WTC11 (cell line): ENCODE measurements at regions not wholly inside any gene's neighbourhood (a gene's known extent, or its start where the extent isn't known, plus 50 kb on each side); places are given as distances from the start of the nearest gene placed in this dataset.

Experiments
- CREM ChIP-seq: sonication (generic); formaldehyde crosslinking; IDR thresholded peaks from 2 replicates; pipeline ENCODE4 v1.8.1; 2022; ENCODE audit warnings: mild to moderate bottlenecking, missing genetic modification reagents, moderate library complexity
- CTCF ChIP-seq: fragments of 200-600 bp; IDR thresholded peaks from 2 replicates; pipeline ENCODE4 v1.8.0; 2022; ENCODE audit warnings: antibody characterized with exemption
- E2F4 ChIP-seq: sonication (generic); formaldehyde crosslinking; IDR thresholded peaks from 2 replicates; pipeline ENCODE4 v1.8.1; 2022; ENCODE audit warnings: low read depth, mild to moderate bottlenecking, moderate library complexity, missing genetic modification reagents, borderline replicate concordance
- FOXJ3 ChIP-seq: sonication (generic); formaldehyde crosslinking; IDR thresholded peaks from 2 replicates; pipeline ENCODE4 v1.9.0; 2021; ENCODE audit warnings: missing genetic modification reagents, mild to moderate bottlenecking, borderline replicate concordance
- MYBL2 ChIP-seq: sonication (generic); formaldehyde crosslinking; IDR thresholded peaks from 2 replicates; pipeline ENCODE4 v1.8.1; 2023; ENCODE audit warnings: mild to moderate bottlenecking, moderate library complexity, missing genetic modification reagents
- TF ChIP-seq, protein P1 (sequence below): sonication (generic); formaldehyde crosslinking; IDR thresholded peaks from 2 replicates; pipeline ENCODE4 v1.8.0; 2022; ENCODE audit warnings: mild to moderate bottlenecking, missing genetic modification reagents

GRCh38 chr4:124879195-124879594, 166.7 kb upstream of the ANKRD50 start:
- TF ChIP-seq CTCF = no peak
- TF ChIP-seq CREM (CRISPR knock-in tag) = no peak
- TF ChIP-seq MYBL2 (CRISPR knock-in tag) = no peak
- no peak for TF ChIP-seq FOXJ3 (CRISPR knock-in tag)
- no peak for TF ChIP-seq E2F4 (CRISPR knock-in tag)
- TF ChIP-seq, protein P1, sequence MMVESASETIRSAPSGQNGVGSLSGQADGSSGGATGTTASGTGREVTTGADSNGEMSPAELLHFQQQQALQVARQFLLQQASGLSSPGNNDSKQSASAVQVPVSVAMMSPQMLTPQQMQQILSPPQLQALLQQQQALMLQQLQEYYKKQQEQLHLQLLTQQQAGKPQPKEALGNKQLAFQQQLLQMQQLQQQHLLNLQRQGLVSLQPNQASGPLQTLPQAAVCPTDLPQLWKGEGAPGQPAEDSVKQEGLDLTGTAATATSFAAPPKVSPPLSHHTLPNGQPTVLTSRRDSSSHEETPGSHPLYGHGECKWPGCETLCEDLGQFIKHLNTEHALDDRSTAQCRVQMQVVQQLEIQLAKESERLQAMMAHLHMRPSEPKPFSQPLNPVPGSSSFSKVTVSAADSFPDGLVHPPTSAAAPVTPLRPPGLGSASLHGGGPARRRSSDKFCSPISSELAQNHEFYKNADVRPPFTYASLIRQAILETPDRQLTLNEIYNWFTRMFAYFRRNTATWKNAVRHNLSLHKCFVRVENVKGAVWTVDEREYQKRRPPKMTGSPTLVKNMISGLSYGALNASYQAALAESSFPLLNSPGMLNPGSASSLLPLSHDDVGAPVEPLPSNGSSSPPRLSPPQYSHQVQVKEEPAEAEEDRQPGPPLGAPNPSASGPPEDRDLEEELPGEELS (CRISPR knock-in tag) = no peak
